HEK293 (cell line): ENCODE measurements at regions not wholly inside any gene's neighbourhood (a gene's known extent, or its start where the extent isn't known, plus 50 kb on each side); places are given as distances from the start of the nearest gene placed in this dataset.

Experiments used
- CTCF ChIA-PET: fragments of 350-600 bp; formaldehyde crosslinking; extraction: SDS; loops from one replicate; lab custom pipeline; 2021; ENCODE audit warnings: antibody characterized with exemption; lab: Yijun Ruan, JAX
- POLR2A ChIA-PET: fragments of 300-600 bp; formaldehyde crosslinking; extraction: SDS; loops from one replicate; lab custom pipeline; 2020; ENCODE audit warnings: antibody characterized with exemption, inconsistent platforms; lab: Yijun Ruan, JAX
- H3K27ac ChIP-seq: fragments of 200-500 bp; sonication (Bioruptor generic); 2 replicates; pipeline ENCODE4 v1.5.1; 2014; ENCODE audit warnings: low read depth, low read length, control low read depth, inconsistent platforms; ENCODE audit errors: extremely low read depth
- H3K36me3 ChIP-seq, 2 experiments: fragments of 200-500 bp in 1 of 2; sonication (Bioruptor generic) in 1 of 2; 1 replicate in 1 of 2; 2 replicates in 1 of 2; pipeline ENCODE4 v1.5.1; 2014 to 2017; ENCODE audit warnings: inconsistent platforms in 2 of 2, low read length in 2 of 2; ENCODE audit not compliant: control insufficient read depth in 2 of 2, insufficient read depth in 1 of 2
- H3K4me1 ChIP-seq: fragments of 200-500 bp; sonication (Bioruptor generic); 2 replicates; pipeline ENCODE4 v1.5.1; 2014; ENCODE audit warnings: mild to moderate bottlenecking, low read length, inconsistent platforms; ENCODE audit not compliant: control insufficient read depth, insufficient read depth
- H3K4me3 ChIP-seq: 2 replicates; pipeline ENCODE4 v1.5.1; 2011; ENCODE audit warnings: low read depth, mild to moderate bottlenecking, control low read depth, low read length, moderate library complexity
- H3K9me3 ChIP-seq: fragments of 200-500 bp; sonication (Bioruptor generic); 2 replicates; pipeline ENCODE4 v1.5.1; 2014; ENCODE audit warnings: low read depth, low read length, inconsistent platforms; ENCODE audit not compliant: control insufficient read depth, insufficient read depth
- KLF1 ChIP-seq: fragments of 450-650 bp; formaldehyde crosslinking; IDR thresholded peaks from 2 replicates; pipeline ENCODE4 v1.5.1; 2016; ENCODE audit warnings: missing biosample characterization, missing genetic modification characterization
- PRDM1 ChIP-seq: fragments of 450-650 bp; formaldehyde crosslinking; IDR thresholded peaks from 2 replicates; pipeline ENCODE4; 2016; ENCODE audit warnings: missing biosample characterization, missing genetic modification characterization
- ZBTB17 ChIP-seq: fragments of 450-650 bp; formaldehyde crosslinking; IDR thresholded peaks from 2 replicates; pipeline ENCODE4 v1.5.1; 2016; ENCODE audit warnings: missing biosample characterization, missing genetic modification characterization
- ZNF169 ChIP-seq: fragments of 450-650 bp; formaldehyde crosslinking; IDR thresholded peaks from 2 replicates; pipeline ENCODE4 v1.5.1; 2016; ENCODE audit warnings: missing biosample characterization, missing genetic modification characterization
- ZNF202 ChIP-seq: fragments of 450-650 bp; formaldehyde crosslinking; IDR thresholded peaks from 2 replicates; pipeline ENCODE4 v1.5.1; 2016; ENCODE audit warnings: missing biosample characterization, missing genetic modification characterization, borderline replicate concordance
- ZNF221 ChIP-seq: fragments of 450-650 bp; formaldehyde crosslinking; IDR thresholded peaks from 2 replicates; pipeline ENCODE4 v1.5.1; 2017; ENCODE audit warnings: missing biosample characterization, missing genetic modification characterization, borderline replicate concordance
- ZNF416 ChIP-seq: fragments of 450-650 bp; formaldehyde crosslinking; IDR thresholded peaks from 2 replicates; pipeline ENCODE4 v1.5.1; 2016; ENCODE audit warnings: missing biosample characterization, missing genetic modification characterization
- ZNF426 ChIP-seq: fragments of 450-650 bp; formaldehyde crosslinking; IDR thresholded peaks from 2 replicates; pipeline ENCODE4 v1.5.1; 2017; ENCODE audit warnings: missing biosample characterization, missing genetic modification characterization, mild to moderate bottlenecking, inconsistent platforms, moderate library complexity
- ZNF510 ChIP-seq: fragments of 450-650 bp; formaldehyde crosslinking; IDR thresholded peaks from 2 replicates; pipeline ENCODE4 v1.5.1; 2018; ENCODE audit warnings: mild to moderate bottlenecking, missing genetic modification characterization, missing biosample characterization; ENCODE audit not compliant: insufficient replicate concordance
- ZNF555 ChIP-seq: fragments of 450-650 bp; formaldehyde crosslinking; conservative IDR thresholded peaks from 2 replicates; pipeline ENCODE4 v1.5.1; 2017; ENCODE audit warnings: missing biosample characterization, mild to moderate bottlenecking, missing genetic modification characterization, inconsistent platforms
- ZNF623 ChIP-seq: fragments of 450-650 bp; formaldehyde crosslinking; IDR thresholded peaks from 2 replicates; pipeline ENCODE4 v1.5.1; 2016; ENCODE audit warnings: missing biosample characterization, missing genetic modification characterization
- ZNF626 ChIP-seq: fragments of 450-650 bp; sonication (Bioruptor Pico); formaldehyde crosslinking; IDR thresholded peaks from 2 replicates; pipeline ENCODE4 v1.5.1; 2018; ENCODE audit warnings: missing biosample characterization, missing genetic modification characterization, inconsistent platforms
- ZNF791 ChIP-seq: fragments of 450-650 bp; formaldehyde crosslinking; IDR thresholded peaks from 2 replicates; pipeline ENCODE4 v1.5.1; 2016; ENCODE audit warnings: missing biosample characterization, missing genetic modification characterization
- TF ChIP-seq, protein P1 (sequence below): fragments of 450-650 bp; formaldehyde crosslinking; IDR thresholded peaks from 2 replicates; pipeline ENCODE4 v1.5.1; 2016; ENCODE audit warnings: missing biosample characterization, missing genetic modification characterization, borderline replicate concordance
- TF ChIP-seq, protein P2 (sequence below): fragments of 450-650 bp; formaldehyde crosslinking; IDR thresholded peaks from 2 replicates; pipeline ENCODE4 v1.5.1; 2016; ENCODE audit warnings: missing biosample characterization, missing genetic modification characterization
- TF ChIP-seq, protein P3 (sequence below): fragments of 450-650 bp; formaldehyde crosslinking; IDR thresholded peaks from 2 replicates; pipeline ENCODE4 v1.5.1; 2016; ENCODE audit warnings: missing biosample characterization, missing genetic modification characterization

DNA sequence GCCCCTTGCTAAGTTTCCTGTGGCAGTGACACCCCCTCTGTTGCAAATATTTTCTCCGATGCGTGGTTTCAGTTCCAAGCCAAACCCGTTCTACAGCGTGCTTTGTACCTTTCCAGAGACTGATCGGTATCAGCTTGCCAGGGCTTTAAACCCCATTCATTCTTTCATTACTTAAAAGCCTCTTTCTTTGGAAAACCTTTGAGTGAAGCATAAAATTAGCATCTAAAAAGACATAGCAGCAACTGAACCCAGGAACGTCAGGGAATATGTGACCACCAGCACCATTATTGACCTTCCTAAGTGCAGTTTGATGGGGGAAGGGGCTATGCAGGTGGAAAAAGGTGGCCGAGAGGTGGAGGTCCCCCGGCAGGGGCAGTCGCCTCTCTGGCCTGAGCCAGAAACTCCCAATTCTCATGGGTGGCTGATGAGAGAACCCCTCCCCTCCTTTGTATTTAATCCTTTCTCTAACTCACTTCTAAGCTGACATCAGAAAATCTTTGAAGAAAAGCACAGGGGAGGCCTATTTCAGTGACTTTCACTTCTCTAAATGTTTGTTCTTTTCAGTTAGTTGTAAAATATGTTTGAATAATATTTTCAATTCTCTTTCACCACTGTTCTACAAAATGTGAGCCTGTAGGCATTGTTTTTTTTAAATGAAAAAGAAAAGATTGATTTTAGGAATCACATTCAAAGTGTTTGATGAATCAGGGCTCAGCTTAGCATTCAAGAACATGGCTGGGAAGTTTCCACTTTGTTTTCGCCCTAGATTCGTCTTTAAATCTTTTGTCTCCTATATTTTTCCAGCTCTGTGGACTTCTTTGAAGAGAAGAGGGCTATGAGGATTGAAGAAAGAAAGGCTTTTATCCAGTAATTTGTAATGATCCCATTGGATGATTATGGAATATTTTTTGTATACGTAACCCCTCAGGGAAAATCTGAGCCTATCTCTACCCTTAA is 89.2 kb downstream of the RSPH3 start (continued):
- TF ChIP-seq, protein P1, sequence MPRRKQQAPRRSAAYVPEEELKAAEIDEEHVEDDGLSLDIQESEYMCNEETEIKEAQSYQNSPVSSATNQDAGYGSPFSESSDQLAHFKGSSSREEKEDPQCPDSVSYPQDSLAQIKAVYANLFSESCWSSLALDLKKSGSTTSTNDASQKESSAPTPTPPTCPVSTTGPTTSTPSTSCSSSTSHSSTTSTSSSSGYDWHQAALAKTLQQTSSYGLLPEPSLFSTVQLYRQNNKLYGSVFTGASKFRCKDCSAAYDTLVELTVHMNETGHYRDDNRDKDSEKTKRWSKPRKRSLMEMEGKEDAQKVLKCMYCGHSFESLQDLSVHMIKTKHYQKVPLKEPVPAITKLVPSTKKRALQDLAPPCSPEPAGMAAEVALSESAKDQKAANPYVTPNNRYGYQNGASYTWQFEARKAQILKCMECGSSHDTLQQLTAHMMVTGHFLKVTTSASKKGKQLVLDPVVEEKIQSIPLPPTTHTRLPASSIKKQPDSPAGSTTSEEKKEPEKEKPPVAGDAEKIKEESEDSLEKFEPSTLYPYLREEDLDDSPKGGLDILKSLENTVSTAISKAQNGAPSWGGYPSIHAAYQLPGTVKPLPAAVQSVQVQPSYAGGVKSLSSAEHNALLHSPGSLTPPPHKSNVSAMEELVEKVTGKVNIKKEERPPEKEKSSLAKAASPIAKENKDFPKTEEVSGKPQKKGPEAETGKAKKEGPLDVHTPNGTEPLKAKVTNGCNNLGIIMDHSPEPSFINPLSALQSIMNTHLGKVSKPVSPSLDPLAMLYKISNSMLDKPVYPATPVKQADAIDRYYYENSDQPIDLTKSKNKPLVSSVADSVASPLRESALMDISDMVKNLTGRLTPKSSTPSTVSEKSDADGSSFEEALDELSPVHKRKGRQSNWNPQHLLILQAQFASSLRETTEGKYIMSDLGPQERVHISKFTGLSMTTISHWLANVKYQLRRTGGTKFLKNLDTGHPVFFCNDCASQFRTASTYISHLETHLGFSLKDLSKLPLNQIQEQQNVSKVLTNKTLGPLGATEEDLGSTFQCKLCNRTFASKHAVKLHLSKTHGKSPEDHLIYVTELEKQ (tag by site-specific recombination): no peak
- TF ChIP-seq ZNF555 (no peak), ZNF426 (tag by site-specific recombination) (no peak), ZNF416 (tag by site-specific recombination) (no peak), ZNF791 (tag by site-specific recombination) (no peak), ZNF626 (tag by site-specific recombination) (no peak), ZNF169 (tag by site-specific recombination) (no peak), ZNF221 (tag by site-specific recombination) (no peak), ZNF202 (no peak), ZNF623 (tag by site-specific recombination) (no peak), ZNF510 (tag by site-specific recombination) (no peak), PRDM1 (no peak)
- TF ChIP-seq, protein P2, sequence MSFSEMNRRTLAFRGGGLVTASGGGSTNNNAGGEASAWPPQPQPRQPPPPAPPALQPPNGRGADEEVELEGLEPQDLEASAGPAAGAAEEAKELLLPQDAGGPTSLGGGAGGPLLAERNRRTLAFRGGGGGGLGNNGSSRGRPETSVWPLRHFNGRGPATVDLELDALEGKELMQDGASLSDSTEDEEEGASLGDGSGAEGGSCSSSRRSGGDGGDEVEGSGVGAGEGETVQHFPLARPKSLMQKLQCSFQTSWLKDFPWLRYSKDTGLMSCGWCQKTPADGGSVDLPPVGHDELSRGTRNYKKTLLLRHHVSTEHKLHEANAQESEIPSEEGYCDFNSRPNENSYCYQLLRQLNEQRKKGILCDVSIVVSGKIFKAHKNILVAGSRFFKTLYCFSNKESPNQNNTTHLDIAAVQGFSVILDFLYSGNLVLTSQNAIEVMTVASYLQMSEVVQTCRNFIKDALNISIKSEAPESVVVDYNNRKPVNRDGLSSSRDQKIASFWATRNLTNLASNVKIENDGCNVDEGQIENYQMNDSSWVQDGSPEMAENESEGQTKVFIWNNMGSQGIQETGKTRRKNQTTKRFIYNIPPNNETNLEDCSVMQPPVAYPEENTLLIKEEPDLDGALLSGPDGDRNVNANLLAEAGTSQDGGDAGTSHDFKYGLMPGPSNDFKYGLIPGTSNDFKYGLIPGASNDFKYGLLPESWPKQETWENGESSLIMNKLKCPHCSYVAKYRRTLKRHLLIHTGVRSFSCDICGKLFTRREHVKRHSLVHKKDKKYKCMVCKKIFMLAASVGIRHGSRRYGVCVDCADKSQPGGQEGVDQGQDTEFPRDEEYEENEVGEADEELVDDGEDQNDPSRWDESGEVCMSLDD: no peak
- TF ChIP-seq, all 188 proteins: peak for 0

DNA sequence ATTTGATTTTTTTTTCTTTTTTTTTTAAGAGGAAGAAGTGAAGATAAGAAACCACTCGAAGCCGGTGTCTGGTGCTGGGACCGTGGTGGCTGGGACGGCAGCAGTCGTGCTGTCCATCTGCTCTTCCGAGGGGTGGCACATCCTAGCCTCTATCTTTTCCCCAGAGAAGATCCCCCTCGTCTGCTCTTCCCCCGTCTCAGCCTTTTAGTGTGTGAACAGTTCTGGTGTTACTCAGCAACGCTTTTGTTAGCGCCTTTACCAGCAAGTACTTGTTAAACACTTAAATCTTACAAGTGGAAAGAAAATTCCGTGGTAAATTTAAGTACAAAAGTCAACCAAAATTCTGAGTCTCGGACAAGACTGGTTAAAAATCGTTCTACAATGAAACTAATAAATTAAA is 90.1 kb downstream of the RSPH3 start:
- Histone ChIP-seq H3K36me3 (no peaks in the 10 kb centered on the region), H3K4me3 (no peak overlapping the region), H3K27ac (no peak overlapping the region)
- TF ChIP-seq KLF1 (tag by site-specific recombination) (no peak), ZBTB17 (no peak), ZNF510 (tag by site-specific recombination) (no peak)
- TF ChIP-seq, protein P3, sequence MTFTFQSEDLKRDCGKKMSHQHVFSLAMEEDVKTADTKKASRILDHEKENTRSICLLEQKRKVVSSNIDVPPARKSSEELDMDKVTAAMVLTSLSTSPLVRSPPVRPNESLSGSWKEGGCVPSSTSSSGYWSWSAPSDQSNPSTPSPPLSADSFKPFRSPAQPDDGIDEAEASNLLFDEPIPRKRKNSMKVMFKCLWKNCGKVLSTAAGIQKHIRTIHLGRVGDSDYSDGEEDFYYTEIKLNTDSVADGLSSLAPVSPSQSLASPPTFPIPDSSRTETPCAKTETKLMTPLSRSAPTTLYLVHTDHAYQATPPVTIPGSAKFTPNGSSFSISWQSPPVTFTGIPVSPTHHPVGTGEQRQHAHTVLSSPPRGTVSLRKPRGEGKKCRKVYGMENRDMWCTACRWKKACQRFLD (tag by site-specific recombination): no peak
- TF ChIP-seq, all 188 proteins: peak for 0
- ChIA-PET CTCF (interaction anchor here (0.7 kb wide), 1 partner anchor 191 kb away, joined by 3 read pairs; no protein-coding TSS in a partner anchor), POLR2A (no interaction called here)
- Histone ChIP-seq H3K4me1 (no peaks in the 10 kb centered on the region), H3K9me3 (no peaks in the 10 kb centered on the region)
